ENCODE measurements at regions not wholly inside any gene's neighbourhood (a gene's known extent, or its start where the extent isn't known, plus 50 kb on each side); places are given as distances from the start of the nearest gene placed in this dataset.

DNA sequence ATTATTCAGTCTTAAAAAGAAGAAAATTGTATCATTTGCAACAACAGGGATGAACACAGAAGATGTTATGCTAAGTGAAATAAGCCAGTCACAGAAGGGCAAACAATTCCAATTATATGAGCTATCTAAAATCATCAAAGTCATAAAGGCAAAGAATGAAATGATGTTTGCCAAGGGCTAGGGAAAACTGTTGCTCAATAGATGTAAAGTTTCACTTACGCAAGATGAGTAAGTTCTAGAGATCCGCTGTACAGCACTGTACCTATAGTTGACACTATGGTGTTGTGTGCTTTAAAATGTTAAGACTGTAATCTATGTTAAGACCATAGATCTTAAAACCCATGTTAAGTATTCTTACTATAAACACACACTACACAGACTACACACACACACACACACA is 904.6 kb upstream of the LRRN3 start:
- in situ Hi-C loops (cut with HindIII; ENCODE audit: low pct_ligation_motif_present, low sequenced_read_pairs), result no loop called here
- no peak for DNase-seq
- Histone ChIP-seq H3K4me3 (ENCODE audit: low read depth, low read length) (no peak overlapping the region), H3K36me3 (replicated peaks) (no peaks in the 10 kb centered on the region), H3K27ac (no peak overlapping the region), H3K27me3 (replicated peaks) (no peaks in the 10 kb centered on the region)
- TF ChIP-seq, protein P1, sequence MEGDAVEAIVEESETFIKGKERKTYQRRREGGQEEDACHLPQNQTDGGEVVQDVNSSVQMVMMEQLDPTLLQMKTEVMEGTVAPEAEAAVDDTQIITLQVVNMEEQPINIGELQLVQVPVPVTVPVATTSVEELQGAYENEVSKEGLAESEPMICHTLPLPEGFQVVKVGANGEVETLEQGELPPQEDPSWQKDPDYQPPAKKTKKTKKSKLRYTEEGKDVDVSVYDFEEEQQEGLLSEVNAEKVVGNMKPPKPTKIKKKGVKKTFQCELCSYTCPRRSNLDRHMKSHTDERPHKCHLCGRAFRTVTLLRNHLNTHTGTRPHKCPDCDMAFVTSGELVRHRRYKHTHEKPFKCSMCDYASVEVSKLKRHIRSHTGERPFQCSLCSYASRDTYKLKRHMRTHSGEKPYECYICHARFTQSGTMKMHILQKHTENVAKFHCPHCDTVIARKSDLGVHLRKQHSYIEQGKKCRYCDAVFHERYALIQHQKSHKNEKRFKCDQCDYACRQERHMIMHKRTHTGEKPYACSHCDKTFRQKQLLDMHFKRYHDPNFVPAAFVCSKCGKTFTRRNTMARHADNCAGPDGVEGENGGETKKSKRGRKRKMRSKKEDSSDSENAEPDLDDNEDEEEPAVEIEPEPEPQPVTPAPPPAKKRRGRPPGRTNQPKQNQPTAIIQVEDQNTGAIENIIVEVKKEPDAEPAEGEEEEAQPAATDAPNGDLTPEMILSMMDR (IDR thresholded peaks at IDR 0.05; ENCODE audit: low read depth, low read length, missing control alignments), result no peak

DNA sequence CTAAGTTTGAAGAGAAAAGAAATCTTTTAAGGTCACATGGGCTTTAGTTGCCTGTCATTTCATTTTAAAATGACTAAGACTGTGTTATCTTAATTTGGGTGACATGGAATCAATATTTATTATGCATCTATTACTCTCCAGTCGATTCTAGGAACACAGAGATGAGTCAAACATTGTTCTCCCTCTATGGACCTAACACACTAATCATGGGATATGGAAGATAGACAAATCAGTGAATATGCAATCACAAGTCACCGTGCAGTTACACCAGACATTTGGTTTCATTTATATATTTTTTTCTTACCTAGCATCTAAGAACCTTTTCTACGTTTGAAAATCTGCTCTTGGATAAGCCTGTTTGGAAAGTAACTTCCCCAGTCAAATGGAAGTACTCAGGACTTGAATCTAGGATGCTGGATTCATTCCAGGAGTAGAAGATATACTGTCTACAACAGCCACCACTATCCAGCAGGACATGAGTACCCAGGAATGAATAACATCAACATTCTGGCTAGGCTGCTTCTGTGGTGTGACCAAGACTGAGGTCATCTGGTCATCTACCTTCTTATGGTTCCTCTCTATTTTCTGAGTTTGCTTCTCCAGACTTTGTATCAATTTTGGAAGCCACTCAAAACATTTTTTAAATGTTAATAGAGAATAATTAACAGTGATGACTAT is 902.9 kb upstream of the LRRN3 start:
- no peak overlapping the region for H3K4me3 ChIP-seq (ENCODE audit: low read depth, low read length)
- in situ Hi-C loops (cut with HindIII; ENCODE audit: low pct_ligation_motif_present, low sequenced_read_pairs), result no loop called here
- H3K27me3 ChIP-seq (replicated peaks), result no peaks in the 10 kb centered on the region
- TF ChIP-seq, protein P1 (IDR thresholded peaks at IDR 0.05; ENCODE audit: low read depth, low read length, missing control alignments), result no peak
- H3K27ac ChIP-seq, result no peak overlapping the region
- H3K36me3 ChIP-seq (replicated peaks), result no peaks in the 10 kb centered on the region
- no peak for DNase-seq

DNA sequence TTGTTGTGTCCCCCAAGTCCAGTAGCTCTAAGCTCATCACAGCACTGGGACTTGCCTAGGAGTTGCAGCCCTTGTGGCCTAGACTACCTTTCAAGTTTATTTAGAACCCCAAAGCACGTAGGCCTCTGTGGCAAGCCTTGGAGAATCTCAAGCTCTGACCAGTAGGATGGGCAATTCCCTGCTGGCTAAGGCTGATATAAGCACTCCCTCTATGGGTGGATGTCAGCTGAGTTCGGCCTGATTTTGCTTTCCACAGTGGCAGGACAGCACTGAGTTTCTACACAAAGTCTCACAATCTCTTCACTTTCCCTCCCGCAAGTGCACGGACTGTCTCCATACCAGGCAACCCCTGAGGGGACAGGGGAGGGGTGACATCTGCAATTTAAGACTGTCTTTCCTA is 886.4 kb upstream of the LRRN3 start:
- Histone ChIP-seq H3K4me3 (ENCODE audit: low read depth, low read length) (no peak overlapping the region), H3K27me3 (replicated peaks) (no peaks in the 10 kb centered on the region), H3K36me3 (replicated peaks) (no peaks in the 10 kb centered on the region), H3K27ac (no peak overlapping the region)
- DNase-seq, result peak; percentile 22
- TF ChIP-seq, protein P1 (IDR thresholded peaks at IDR 0.05; ENCODE audit: low read depth, low read length, missing control alignments), result peak; percentile 64
- in situ Hi-C loops (cut with HindIII; ENCODE audit: low pct_ligation_motif_present, low sequenced_read_pairs), result no loop called here

DNA sequence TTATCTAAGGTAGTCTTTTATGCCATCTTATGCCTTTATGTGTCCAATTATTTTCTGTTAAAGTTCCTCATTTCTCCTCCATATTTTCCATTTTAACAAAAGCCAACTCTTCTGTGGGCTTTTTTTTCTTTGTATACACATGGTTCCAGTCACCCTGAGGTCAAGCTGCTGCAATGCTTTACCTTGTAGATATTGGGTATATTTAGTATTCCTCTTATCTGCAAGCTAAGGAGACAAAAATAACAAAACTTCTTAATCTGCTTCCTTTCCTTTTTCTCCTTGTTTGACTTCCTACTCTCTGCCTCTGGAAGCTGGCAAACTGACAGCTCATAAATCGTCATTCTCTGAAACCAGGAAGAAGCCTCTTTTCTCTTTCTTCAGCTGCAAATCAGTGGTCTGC is 885.0 kb upstream of the LRRN3 start:
- TF ChIP-seq, protein P1 (IDR thresholded peaks at IDR 0.05; ENCODE audit: low read depth, low read length, missing control alignments), result no peak
- DNase-seq, result peak; percentile 6
- Histone ChIP-seq H3K27ac (no peak overlapping the region), H3K27me3 (replicated peaks) (no peaks in the 10 kb centered on the region), H3K36me3 (replicated peaks) (no peaks in the 10 kb centered on the region), H3K4me3 (ENCODE audit: low read depth, low read length) (no peak overlapping the region)
- in situ Hi-C loops (cut with HindIII; ENCODE audit: low pct_ligation_motif_present, low sequenced_read_pairs), result no loop called here

DNA sequence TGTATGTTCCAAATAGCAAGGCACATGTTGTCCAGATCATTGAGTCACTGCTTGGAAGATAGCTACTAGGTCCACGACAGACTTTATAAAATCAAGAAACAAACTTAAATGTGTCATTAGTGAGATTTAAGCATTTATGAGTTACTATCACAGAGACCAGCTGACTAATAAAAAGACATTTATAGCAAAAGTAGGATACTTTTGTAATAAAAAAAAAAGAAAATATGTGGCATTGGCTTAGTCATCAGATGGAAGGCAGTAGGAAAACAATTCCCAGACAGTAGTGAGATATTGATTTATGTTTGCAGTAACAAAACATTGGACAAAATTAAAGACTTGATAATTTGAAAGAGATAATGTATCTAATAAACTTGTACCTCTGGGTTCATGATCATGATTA is 881.0 kb upstream of the LRRN3 start:
- in situ Hi-C loops (cut with HindIII; ENCODE audit: low pct_ligation_motif_present, low sequenced_read_pairs), result no loop called here
- Histone ChIP-seq H3K27me3 (replicated peaks) (no peaks in the 10 kb centered on the region), H3K36me3 (replicated peaks) (no peaks in the 10 kb centered on the region), H3K27ac (no peak overlapping the region), H3K4me3 (ENCODE audit: low read depth, low read length) (no peak overlapping the region)
- DNase-seq, result no peak
- TF ChIP-seq, protein P1 (IDR thresholded peaks at IDR 0.05; ENCODE audit: low read depth, low read length, missing control alignments), result no peak
